MM.1S (cell line): ENCODE measurements at regions not wholly inside any gene's neighbourhood (a gene's known extent, or its start where the extent isn't known, plus 50 kb on each side); places are given as distances from the start of the nearest gene placed in this dataset.

Source experiments
- CTCF ChIP-seq: fragments of 300-600 bp; sonication (generic); IDR thresholded peaks from 2 replicates; pipeline ENCODE4 v1.5.1; 2016; ENCODE audit warnings: antibody characterized with exemption, low read length, mixed read lengths
- EZH2 ChIP-seq: fragments of 300-600 bp; sonication (generic); optimal IDR thresholded peaks from 2 replicates; pipeline ENCODE3; 2017; ENCODE audit warnings: low read depth, mild to moderate bottlenecking, antibody characterized with exemption, low read length, mixed read lengths

DNA sequence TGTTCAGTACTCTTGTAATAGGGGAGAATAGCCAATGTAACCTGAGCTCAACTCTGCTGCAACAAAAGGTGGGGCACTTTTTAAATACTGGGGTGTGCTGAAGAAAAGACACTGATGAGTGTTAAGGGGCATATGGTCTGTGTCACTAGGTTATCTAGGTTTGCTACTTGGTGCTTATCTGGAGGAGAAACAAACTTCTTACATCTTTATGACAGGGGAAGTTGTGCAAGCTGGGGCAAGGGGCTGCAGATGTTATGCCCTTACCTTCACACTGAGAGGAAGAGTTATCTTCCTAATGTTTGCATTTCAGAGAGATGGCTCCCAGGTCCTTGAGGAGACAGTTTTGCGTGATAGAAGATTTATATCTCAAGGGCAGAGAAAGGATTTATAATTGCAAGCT, 90.9 kb upstream of the PKP2 start:
- TF ChIP-seq CTCF = no peak
- no peak for TF ChIP-seq EZH2
